Fibroblast of villous mesenchyme (primary cell): ENCODE measurements at regions not wholly inside any gene's neighbourhood (a gene's known extent, or its start where the extent isn't known, plus 50 kb on each side); places are given as distances from the start of the nearest gene placed in this dataset.

Experiments used
- DNase-seq: peaks from one replicate; pipeline ENCODE4 v3.0.0-alpha.2; 2010; ENCODE audit warnings: low read depth
- H3K4me3 ChIP-seq: 2 replicates; pipeline ENCODE4 v1.5.1; 2011; ENCODE audit warnings: low read depth, mild to moderate bottlenecking, low read length
- CTCF ChIP-seq: IDR thresholded peaks from 2 replicates; pipeline ENCODE4 v1.5.1; 2012; ENCODE audit warnings: low read depth, mild to moderate bottlenecking, low read length; ENCODE audit not compliant: insufficient read depth

DNA sequence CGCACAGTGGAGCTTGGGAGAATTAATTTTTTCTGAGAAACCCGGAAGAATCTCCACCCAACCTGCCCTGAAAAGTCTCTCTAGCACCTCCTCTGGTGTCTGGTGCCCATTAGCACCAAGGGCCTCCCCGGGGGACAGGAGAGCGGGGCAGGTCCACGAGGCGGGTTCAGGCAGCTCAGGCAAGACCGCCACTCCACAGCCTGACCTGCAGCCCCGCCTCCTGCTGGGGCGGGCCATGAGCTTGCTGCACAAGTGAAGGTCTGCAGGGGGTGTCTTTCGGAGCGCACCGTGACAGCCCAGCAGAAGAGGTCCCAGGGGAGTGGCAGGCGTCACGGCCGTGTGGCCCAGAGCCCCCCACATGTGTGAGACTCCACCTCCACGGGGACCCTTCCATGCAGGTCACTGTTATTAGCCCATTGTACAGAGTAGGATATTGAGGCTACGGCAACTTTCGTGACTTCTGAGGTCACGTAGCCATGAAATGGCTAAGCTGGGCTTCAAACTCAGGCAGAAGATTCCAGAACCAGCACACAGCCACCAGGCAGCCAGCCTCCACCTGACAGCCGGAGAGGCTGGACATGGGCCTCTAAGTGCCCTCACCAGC lies 63.9 kb upstream of the SLCO4A1 start:
- DNase-seq, result no peak
- no peak for TF ChIP-seq CTCF
- no peak overlapping the region for H3K4me3 ChIP-seq

DNA sequence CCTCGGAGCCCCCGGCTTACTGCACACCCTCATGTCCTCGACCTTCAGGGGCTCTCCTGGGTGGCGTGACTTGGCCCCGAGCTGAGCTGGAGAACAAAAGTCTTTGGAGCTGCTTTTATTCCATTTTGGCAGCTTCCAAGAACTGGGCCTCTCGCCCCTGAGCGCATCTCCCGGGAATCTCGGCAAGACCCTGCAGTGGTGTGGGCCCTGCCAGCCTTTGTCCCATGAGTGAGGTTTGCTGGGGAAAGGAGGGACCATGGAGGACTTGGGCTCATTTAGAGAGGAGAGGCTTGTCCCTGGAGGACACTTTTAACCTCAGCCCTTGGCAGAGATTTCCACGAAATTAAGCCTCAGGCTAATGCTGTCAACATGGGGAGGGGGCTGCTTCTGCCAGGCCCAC lies 62.3 kb upstream of the SLCO4A1 start:
- no peak for DNase-seq
- TF ChIP-seq CTCF, result no peak
- H3K4me3 ChIP-seq, result no peak overlapping the region

DNA sequence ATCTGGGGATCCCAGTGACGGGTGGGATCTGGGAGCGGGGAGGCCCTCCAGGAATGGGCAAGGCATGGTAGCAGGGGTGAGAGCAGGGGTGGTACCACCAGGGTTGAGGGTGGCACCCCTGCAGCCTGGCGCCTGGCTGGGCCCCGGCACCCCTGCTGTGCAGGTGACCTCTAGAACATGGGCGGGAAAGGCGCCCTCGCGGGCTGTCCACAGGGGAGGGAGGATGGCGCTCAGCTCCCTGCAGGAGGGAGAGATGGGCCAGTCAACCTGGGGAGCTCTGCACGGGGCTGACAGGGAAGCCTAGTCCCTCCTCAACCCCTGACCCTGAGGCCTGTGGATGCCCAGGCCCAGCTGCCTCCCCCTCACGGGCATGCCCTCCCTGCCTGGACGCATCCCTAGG lies 61.6 kb upstream of the SLCO4A1 start:
- DNase-seq, result no peak
- no peak for TF ChIP-seq CTCF
- no peak overlapping the region for H3K4me3 ChIP-seq

- no peak overlapping the region for H3K4me3 ChIP-seq
- DNase-seq, result no peak
- no peak for TF ChIP-seq CTCF
Measured at GRCh38 chr20:62581308-62581707, 61.0 kb upstream of the SLCO4A1 start.

DNA sequence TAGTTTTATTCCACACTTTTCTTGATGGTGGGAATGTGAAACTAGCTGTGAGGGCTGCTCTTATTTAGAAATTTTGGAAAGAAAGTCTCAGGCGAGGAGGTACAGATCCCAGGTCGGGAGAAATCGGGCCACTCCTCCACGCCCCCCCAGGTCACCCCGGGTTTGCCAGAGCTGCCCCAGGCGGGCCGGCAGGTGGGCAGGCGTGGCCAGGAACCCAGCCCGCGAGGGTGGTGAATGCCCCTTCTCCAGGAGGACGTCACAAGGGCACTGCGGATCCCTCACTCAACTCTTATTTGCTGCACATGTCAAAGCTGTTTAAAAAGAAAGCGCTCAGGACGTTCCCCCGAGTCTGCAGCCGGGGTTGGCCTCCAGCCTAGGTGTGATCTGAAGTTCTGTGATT lies 60.5 kb upstream of the SLCO4A1 start:
- no peak for DNase-seq
- no peak for TF ChIP-seq CTCF
- no peak overlapping the region for H3K4me3 ChIP-seq

DNA sequence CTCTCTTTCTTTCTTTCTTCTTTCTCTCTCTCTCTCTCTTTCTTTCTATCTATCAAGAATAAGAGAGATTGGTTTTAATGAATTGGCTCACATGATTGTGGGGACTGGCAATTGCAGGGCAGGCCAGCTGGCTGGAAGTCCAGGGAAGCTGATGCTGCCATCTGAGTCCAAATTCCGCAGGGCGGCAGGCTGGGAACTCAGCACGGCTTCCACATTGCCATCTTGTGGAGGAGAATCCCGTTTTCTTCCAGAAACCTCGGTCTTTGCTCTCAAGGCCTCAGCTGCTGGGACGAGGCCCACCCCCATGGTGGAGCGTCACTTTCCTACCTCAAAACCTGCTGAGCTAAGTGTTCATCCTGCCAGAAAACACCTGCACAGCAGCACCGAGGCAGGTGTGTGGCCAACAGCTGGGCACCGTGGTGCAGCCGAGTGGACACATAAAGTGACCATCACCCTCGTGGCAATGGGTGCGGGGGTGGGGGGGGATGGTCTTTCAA lies 58.8 kb upstream of the SLCO4A1 start:
- TF ChIP-seq CTCF, result no peak
- no peak overlapping the region for H3K4me3 ChIP-seq
- DNase-seq, result no peak
